Mammary epithelial cell (primary cell): ENCODE measurements at regions not wholly inside any gene's neighbourhood (a gene's known extent, or its start where the extent isn't known, plus 50 kb on each side); places are given as distances from the start of the nearest gene placed in this dataset.

Source experiments
- EZH2 ChIP-seq: IDR thresholded peaks from 2 replicates; pipeline ENCODE4 v1.6.1; 2012; ENCODE audit warnings: low read length, inconsistent platforms, borderline replicate concordance
- TF ChIP-seq, protein P1 (sequence below), 2 donors: IDR thresholded peaks in 1 of 2; conservative IDR thresholded peaks in 1 of 2; 2 replicates each; pipeline ENCODE4 v1.5.1; 2011 to 2012; ENCODE audit warnings: inconsistent platforms in 2 of 2, low read length in 2 of 2, mild to moderate bottlenecking in 2 of 2, control low read depth in 1 of 2, low read depth in 1 of 2; ENCODE audit not compliant: insufficient read depth in 1 of 2; ENCODE audit errors: extremely low read depth in 1 of 2

DNA sequence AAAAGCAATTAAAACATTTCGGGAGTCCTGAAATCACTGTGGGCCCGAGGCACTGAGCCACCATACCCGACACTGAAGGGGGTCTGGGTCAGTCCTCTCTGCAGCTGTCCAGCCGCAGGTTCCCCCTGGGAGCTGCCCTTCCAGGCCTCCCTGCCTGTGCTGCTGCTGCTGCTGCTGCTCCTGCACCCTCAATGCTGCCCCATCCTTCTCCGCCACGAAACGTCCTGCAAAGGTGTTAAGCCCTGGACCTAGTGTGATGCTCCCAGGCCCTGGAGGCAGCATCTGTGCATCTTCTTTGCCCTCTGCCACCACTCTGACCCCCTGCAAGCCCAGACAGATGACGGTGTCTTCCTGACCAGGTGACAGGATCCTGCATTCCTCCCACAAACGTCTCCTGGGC lies 513.3 kb downstream of the NPHP4 start:
- TF ChIP-seq, protein P1, sequence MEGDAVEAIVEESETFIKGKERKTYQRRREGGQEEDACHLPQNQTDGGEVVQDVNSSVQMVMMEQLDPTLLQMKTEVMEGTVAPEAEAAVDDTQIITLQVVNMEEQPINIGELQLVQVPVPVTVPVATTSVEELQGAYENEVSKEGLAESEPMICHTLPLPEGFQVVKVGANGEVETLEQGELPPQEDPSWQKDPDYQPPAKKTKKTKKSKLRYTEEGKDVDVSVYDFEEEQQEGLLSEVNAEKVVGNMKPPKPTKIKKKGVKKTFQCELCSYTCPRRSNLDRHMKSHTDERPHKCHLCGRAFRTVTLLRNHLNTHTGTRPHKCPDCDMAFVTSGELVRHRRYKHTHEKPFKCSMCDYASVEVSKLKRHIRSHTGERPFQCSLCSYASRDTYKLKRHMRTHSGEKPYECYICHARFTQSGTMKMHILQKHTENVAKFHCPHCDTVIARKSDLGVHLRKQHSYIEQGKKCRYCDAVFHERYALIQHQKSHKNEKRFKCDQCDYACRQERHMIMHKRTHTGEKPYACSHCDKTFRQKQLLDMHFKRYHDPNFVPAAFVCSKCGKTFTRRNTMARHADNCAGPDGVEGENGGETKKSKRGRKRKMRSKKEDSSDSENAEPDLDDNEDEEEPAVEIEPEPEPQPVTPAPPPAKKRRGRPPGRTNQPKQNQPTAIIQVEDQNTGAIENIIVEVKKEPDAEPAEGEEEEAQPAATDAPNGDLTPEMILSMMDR (conservative IDR thresholded peaks at IDR 0.05 in 1 of 2, IDR thresholded peaks at IDR 0.05 in 1 of 2; ENCODE audit: extremely low read depth in 1 of 2, insufficient read depth in 1 of 2, low read depth in 1 of 2, low read length in 2 of 2), result no peak
- TF ChIP-seq EZH2, result no peak
